ENCODE measurements at regions not wholly inside any gene's neighbourhood (a gene's known extent, or its start where the extent isn't known, plus 50 kb on each side); places are given as distances from the start of the nearest gene placed in this dataset.

DNA sequence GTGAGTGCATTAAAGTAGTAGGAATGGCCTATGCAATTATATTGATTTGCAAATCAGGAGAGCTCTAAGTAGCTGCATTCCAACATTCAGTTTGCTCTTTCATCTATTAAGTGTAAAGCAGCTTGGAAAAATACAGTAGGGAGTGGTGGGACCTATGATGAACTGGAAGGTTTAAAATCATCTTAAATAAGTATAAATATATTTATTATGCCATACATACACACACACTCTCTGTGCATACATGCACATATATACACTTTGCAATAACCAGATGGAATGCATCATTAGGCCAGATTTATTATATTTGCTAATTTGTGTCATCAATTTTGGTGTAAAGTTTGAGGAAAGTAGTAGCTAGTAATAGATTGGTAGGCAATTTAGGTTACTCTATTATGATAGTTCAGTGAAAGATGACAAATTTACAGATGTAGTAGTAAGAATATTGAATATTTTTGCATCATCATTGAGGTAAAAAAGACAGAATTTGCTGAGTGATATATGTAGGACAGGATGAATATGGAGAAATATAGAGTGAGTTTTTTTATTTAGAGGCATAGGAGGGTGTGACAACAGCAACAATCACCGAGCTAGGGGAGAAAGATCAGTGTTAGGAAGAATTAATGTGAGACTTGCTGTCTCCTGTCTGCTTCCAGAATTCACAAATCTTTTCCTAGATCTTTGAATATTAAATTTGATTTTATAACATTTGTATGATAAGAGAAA, 961.0 kb upstream of the CDH2 start:
- intact Hi-C loops (cut with micrococcal nuclease) = no loop called here

DNA sequence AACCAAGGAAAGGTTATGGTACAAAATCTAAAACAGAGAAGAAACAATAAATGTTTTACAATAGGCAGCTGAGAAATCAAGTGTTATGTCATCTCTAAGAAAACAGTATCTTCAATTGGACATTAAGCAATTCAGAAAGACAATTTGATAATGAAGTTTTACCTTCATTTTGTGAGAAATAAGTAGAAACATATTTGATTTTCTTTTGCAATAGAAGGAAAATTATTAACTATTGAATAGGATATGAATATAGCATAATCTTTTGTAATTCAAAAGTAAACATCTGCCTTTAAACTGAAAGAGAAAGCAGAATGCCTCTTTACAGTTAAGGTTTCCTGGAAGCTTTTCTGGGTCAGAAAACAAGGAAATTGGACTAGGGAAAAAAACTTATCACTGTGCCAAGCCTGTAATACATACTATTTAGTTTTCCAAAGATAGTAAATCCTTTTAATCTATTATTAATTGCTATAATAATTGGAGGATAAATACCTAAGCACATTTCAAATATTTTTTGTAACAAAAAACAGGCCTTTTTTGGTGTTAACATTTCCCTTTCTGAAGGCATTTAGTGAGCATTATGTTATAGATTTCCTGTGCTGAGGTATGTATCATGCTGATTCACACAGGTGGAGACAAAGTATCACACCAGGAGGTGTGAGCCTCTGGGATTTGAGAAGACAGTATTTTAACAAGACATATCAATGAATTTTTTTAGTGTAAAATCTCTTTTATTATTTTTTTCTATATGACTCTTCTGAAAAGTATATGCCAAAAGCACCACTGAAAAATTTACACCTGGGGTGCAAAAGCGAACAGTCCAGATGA, 947.0 kb upstream of the CDH2 start:
- intact Hi-C loops (cut with micrococcal nuclease) = no loop called here

DNA sequence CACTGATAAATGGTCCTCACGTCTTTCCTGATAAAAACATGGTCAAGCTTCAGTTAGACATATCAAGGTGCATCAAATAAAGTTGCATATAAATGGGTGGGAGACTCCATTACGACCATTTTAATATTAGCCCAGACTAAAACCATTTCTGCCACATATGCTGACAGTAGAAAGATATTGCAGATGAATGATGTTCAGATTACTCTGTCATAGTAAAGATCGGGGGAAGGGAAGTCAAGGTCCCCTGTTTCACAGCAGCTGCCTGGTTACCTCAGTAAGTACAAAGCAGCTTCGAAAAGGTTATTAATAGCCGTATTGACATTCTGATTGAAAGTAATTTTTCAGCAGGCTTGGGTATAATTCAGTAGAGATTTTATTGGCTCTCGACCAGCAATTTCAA, 927.7 kb upstream of the CDH2 start:
- intact Hi-C loops (cut with micrococcal nuclease) = no loop called here

DNA sequence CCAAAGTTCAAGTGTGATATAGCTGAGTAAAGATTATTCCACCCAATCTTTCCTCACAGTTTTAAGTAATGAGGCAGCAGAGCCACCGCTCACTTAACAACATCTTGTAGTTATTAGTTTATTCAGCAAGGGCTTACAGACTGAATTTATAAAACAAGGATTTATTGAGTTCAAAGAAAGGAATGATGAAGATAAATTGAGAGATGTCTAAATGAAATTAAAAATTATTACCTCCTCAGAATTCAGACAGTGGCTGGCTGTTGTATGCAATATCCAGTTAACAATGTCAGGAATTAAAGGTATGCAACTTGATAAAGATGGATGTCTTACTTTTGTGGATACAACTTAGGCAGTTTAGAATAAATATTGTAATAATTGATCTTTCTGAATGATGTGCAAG, 927.3 kb upstream of the CDH2 start:
- intact Hi-C loops (cut with micrococcal nuclease) = no loop called here

DNA sequence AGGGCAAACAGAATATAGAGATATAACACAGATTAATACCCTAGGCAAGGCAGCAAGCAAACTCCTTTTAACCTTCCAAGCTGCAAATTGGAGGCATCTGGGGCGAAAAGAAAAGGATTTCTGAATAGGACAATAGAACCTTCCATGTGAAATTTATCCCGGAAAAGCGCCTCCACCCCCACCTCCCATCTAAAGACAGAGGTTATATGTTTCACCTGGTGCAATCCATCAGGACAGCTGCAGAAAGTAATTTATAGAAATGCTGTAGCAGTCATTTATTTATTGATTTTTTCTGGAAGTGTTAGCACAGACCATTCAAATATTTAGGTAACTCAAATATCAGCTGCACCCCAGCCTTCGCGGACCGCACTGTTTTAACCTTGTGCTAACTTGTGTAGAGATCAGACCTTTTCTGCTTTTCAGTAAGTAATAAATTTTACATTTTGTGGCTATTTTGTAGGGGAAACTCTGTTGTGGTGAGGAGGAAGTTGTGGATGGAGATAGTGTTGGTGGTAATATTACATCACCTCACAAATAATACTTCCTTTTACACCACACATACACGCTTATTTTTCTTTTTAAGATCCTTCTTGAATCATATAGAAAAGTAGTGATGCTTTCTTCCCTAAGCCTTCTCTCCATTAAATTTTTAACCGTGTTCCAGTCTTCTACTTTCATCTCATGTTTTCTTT, 919.3 kb upstream of the CDH2 start:
- intact Hi-C loops (cut with micrococcal nuclease) = no loop called here

DNA sequence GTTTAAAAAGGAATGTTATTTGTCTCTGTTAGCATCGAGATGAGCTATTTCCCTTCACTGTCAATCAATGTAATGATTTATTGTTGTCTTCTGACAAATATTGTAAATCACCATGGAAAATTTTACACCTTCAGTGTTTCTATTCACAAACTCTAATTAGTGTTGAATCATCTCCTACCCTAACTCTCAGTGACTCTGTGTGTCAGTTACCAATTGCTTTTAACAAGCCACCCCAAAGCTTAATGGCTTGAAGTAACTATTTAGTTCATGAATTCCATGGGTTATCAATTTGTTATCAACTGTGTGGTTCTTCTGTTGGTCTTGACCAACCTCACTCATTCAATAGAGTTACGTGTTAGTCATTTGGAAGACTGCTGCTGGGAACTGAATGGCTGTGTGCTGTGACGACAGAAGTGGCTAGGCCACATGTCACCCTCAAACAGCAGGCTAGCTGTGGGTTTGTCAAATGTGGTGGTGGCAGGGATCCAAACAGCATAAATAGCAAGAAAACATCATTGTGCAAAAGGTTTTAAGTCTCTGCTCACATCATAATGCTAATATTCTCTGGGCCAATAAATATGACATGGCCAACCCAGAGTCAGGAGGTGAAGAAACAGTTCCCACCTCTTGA, 910.8 kb upstream of the CDH2 start:
- intact Hi-C loops (cut with micrococcal nuclease) = no loop called here

DNA sequence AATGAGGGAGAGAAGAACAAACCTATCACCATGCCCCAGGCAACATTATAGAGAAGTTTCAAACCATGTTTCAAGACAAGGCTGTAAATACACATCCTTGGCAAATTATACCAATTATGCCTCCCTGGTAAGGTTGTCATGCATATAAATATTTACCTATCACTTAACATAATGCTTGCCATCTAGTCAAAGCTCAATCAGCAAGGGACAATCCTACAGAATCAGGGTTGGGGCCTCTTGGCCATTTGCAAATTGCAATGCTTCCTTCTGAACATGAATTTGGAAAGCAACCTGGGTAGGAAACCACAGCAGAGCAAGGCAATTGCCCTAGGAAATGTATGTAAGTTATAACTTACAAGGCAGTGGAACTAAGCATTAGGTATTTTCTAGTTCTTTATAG, 907.2 kb upstream of the CDH2 start:
- intact Hi-C loops (cut with micrococcal nuclease) = no loop called here

DNA sequence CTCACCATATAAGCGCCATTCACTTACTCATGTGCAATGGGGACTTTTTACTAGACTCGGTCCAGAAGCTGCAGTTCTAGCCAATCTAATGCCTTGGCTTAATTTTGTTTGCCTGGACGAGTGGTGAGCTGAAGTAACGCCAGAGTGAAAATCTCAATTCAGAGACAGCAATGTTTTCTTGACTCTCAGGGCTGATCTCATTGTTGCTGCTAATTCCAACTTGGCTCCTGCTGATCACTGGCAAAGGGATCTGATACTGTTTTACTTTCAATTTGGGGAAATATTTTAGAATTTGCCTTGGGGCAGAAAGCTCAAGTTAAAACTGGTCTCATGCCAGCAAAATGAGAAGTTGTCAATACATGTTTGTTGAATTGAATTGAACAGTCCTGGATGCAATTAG, 906.6 kb upstream of the CDH2 start:
- intact Hi-C loops (cut with micrococcal nuclease) = no loop called here

DNA sequence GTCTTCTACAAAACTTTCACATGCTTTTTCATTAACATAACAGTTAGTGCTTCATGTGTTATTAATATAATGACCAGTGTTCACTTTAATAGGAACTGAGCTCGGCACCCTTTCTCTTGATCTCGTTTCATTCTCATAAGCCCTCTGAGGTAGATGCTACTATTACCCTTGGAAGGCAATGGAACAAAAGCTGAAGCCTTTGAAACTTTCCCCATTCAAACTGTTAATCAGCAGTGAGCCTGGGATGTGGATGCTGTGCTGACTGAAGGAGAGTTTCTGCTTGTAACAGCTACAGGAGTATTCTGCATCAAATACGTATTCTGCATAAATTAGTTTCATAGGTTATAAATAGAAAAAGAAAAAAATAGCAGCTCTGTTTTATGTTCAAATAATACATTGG, 904.0 kb upstream of the CDH2 start:
- intact Hi-C loops (cut with micrococcal nuclease) = no loop called here

DNA sequence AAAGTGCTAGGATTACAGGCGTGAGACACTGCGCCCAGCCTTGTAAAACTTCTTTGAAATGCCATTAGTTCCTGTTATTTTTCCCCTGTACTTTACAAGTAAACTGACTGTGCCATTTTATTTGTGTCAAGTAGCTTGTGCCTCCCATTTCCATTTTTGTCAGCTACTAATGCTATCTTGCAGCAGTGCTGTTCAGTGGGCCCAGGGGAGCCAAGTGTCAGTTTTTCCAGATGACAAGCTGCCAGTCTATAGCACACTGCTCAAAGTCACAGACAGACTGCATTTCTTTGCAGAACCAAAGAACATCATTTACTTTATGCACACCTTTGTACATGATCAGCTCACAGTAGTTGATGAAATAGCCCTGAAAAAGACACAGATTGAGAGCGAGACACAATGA, 901.3 kb upstream of the CDH2 start:
- intact Hi-C loops (cut with micrococcal nuclease) = no loop called here

DNA sequence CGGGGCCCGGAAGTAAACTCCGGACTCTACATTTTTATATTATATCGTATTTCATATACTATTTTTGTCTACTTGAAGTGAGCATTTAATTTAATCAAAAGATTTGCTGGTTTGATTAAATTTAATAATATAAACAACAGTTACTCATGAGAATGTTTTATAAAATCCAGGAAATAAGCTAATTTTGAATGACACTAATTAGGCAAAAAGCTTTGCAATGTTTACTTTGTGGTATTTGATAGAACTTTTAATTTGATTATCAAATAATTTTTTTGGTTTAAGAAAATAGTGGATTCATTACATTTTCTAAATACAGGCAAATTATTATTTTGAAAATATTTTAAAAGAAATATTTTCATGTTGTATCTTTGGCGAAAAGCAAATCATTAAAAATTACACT, 900.4 kb upstream of the CDH2 start:
- intact Hi-C loops (cut with micrococcal nuclease) = no loop called here

DNA sequence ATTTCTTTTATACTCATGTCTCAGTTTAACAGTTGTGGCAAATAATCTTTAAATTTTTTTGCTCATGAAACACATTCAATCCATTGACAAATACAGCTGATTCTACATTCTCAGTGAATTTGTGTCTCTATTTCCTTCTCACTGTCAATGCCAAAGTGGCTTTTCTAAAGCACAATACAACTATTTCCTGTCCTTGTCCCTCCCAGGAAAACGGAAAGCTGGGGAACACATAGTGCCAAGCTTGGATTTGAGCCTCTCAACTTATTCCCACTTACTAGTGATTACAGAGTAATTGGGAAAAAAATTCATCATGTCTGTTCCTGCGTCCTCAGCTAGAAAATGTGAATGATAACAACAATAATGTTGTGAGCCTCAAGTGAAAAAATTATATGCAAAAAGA, 899.7 kb upstream of the CDH2 start:
- intact Hi-C loops (cut with micrococcal nuclease) = no loop called here

DNA sequence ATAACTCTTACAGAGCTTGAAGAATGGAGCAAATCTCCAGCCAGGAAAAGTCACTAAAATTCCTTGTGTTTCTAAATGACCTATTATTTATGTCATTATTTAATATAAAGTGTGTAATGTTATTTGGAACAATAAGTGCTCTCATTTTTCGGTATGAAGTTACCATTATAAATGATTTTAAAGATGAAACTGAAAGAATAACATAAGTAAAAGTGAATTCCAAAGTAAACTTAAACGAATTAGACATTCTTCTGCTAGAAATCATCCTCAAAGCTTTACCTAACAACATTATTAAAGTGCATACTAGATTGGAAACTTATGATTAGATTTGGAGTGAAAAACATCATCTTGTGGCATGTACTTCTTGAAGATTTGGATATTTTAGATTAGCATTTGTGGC, 897.2 kb upstream of the CDH2 start:
- intact Hi-C loops (cut with micrococcal nuclease) = no loop called here

DNA sequence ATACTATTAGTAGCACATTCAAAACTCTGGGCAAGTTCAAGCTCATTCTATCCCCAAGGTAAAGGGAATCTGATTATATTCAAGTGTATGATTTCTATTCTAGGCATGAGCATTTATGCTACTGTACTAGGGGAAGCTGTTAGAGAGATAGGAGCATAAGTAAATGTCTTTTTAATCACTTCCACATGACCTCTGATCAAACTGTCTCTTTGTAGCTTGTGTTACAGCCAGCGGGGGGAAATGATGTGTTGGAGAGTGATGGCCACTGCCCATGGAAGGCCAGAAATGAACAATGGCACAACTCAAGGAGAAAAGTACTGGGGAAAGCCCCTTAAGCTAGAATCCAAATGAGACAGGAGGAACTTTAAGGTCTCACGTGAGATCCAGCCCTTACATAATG, 894.9 kb upstream of the CDH2 start:
- intact Hi-C loops (cut with micrococcal nuclease) = no loop called here

DNA sequence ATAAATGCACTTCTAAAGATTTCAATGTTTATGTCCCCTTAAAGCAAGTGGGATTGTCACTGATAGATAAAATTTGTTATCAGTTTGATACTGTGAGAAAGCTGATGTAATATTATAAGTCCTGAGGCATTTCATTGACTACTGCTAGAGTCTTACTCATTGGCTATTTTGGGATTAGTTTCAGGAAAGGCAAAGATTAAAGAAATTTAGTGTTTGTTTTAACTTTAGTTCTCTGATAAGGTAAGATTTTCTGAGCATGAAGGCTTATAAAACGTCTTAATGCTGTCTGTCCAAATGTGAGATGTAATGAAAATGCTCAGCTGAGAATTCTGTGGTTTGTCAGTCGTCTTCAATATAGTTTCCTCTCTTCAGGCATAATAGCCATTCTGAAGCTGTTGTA, 886.4 kb upstream of the CDH2 start:
- intact Hi-C loops (cut with micrococcal nuclease) = no loop called here

DNA sequence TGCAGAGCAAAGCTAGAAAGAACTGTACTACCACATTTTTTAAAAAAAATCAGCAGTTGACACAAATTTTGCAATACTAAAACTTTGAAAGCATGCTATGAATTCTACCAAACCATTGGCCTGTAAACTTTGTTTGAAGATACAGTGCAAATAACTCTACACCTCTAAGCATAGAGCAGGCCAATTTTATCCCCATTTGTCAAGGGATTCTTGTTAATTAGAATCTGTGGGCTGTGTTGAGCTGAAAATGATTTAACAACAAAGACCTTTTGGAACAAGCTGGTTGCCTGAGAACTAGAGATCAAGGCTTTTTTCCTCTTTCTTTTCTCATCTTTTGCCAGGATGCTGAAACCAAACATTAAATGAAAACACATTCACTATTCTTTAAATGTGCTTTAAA, 886.0 kb upstream of the CDH2 start:
- intact Hi-C loops (cut with micrococcal nuclease) = no loop called here

DNA sequence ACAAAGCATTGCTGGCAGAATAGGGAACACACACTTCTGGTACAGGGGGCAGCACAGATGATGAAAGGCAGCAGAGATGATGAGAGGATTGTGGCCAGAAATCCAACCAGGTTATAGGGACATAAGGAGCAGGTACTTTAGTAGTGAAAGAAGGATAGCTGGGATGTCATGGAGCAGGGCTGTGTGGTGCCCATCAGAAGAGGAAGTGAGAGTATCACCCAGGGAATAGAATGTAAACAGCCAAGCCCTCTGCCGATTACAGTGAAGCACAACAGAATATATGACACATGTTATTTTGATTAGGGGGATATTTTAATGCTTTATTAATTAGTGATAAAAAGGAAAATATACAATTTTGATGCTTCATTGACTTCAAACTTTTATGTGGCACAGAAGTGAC, 883.4 kb upstream of the CDH2 start:
- intact Hi-C loops (cut with micrococcal nuclease) = no loop called here

DNA sequence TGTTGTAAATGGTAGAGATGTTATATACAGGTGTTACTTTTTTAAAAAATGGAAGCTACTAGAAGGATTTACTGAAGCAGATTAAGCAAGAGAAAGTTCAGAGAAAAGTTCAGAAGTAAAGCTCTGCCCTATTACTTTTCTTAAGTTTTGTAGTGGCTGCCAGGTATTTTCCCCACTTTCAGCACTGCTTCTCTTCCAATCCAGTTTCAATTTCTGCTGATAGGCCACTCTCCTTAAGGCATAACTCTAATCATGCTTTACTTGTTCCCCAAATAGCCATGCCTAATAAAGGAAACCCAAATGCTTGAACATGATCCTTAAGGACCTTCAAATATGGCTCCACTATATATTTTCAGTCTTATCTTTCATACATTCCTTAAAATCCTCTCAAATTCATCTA, 880.8 kb upstream of the CDH2 start:
- intact Hi-C loops (cut with micrococcal nuclease) = loop anchor here (1.0 kb wide), 1 partner anchor 306 kb away; no protein-coding TSS in a partner anchor

DNA sequence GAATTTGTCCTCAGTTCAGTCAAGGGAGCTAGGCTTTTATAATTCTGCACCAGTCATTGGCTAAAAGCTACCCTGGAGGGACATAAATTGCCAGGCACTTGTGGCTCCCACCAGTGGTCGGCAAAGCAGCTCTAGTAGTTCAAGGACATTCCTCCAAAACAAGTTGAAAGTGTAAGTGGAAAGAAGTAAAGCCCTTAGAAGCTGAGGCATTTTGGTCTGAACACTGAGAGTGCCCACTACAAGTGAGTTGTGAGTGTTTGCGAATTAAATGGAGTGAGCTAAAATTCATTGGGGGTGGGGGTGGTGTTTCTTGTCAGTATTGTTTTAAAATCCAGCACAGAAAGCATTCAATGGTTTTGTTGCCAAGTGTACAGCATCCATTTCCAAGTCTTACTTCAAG, 879.9 kb upstream of the CDH2 start:
- intact Hi-C loops (cut with micrococcal nuclease) = no loop called here

DNA sequence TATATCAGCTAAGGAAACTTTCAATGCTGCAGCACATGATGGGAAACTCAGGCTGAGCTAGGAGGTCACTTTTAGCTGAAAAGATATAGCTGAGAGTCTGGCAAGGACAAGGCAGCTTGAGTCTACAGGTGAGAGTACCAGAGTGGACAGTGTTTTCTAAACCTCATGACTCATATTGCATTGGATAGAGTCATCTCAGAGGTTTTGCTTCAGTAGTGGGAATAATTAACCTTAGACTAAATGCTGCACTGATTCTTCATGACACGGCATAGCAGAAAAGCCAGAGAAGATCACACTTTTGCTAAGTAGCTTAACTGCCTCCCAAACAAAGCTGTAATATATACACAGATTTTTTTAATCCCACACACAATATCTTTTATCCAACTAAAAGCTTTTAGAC, 865.0 kb upstream of the CDH2 start:
- intact Hi-C loops (cut with micrococcal nuclease) = no loop called here

DNA sequence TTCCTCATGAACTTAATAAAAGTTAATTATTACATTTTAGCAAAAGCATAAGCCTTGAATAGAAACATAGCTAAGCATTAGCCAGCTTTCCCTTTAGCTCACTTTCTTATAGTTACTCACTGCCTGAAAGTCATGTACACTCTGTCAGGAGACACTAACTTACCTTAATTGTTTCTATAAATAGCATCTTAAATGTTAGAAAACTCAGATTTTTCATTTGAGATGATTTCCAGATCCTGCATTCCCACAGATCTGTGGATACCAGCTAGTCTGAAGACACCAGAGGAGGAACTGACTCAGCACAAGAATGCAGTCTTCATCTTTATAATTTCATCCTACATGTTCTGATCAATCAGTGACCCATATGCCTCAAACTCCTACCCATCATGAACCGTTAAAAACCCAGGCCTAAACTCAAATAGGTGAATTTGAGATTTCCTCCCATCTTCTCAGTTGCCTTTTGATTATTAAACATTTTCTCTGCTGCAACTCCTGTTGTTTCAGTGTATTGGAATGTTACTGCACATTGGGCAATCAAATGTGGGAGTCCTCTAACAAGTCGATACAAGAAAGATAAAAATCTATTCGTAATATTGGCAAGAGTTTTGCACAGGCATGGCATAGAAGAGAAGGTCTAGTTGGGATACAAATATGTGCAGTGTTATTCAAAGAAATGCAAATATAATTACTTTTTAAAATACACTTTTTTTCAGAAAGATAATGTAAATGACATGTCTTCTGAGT, 857.4 kb upstream of the CDH2 start:
- intact Hi-C loops (cut with micrococcal nuclease) = no loop called here

Data from T-helper 1 cell treated with Interleukin-12 subunit alpha and Interleukin-12 subunit beta and Interleukin-4 antibody, amounts not matched to agents 30 ng/mL and 1 ng/mL, for 36 hours (primary cell).